ENCODE measurements at regions not wholly inside any gene's neighbourhood (a gene's known extent, or its start where the extent isn't known, plus 50 kb on each side); places are given as distances from the start of the nearest gene placed in this dataset.

DNA sequence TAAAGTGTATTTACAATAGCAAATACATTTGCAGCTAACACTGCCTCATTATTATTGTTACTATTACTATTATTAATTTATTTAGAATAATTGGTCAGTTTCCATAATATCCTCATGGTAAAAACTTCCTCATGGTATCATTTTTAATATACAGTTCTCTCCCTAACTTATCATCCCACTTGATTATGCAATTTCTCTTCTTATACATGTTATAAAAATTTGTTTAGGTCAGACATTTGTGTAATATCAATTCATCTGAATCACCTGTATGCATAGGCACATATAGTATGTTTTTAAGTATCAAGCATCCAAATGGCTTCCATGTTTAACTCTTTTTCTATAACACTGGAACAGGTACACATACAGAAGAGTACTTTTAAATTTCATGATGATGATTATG, 210.8 kb upstream of the STARD13 start:
- intact Hi-C loops (cut with micrococcal nuclease): no loop called here
- no peak for ATAC-seq
- DNase-seq: no peak

DNA sequence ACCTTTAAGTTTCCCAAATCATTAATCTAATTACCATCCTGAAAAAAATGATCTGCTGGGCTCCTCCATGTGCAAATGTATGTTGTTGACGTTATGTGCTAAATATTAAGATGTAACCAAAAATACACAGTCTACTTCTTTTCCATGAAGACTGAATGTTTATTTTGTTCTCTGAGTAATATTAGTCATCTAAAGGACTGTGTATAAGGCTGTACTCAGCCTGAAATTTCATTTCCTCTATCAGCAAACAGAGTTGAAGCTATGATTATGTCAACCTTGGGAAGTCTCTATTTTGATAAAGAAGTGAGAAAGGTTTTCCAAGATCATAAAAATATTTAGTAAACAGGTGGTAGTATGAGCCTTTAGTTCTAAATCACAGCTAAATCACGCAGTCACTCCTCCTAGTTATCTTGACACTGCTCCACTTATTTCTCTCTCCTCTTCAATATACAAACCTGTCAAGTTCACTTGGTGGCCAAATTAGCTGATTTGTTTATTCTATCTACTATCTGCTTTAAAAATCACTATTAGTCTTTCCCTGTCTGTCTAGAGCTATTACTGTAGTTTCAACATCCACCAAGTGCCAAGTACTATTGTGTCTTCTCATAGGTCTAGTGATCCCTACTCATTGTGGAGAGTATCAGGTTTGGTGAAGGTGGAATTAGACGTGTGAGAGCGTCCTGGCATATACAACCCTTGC, 211.7 kb upstream of the STARD13 start:
- no peak for DNase-seq
- intact Hi-C loops (cut with micrococcal nuclease): no loop called here
- ATAC-seq: no peak

GRCh38 chr13:33508060-33508459, 222.5 kb upstream of the STARD13 start:
- peak; percentile 27 for ATAC-seq
- no peak for DNase-seq
- intact Hi-C loops (cut with micrococcal nuclease): no loop called here

GRCh38 chr13:33509642-33510229, 224.2 kb upstream of the STARD13 start:
- intact Hi-C loops (cut with micrococcal nuclease): no loop called here
- peak; percentile 40 for DNase-seq
- ATAC-seq: peak; percentile 80

- ATAC-seq (peak; percentile 51), DNase-seq (no peak)
- intact Hi-C loops (cut with micrococcal nuclease): no loop called here
Observed at GRCh38 chr13:33510350-33510970, 224.9 kb upstream of the STARD13 start.

DNA sequence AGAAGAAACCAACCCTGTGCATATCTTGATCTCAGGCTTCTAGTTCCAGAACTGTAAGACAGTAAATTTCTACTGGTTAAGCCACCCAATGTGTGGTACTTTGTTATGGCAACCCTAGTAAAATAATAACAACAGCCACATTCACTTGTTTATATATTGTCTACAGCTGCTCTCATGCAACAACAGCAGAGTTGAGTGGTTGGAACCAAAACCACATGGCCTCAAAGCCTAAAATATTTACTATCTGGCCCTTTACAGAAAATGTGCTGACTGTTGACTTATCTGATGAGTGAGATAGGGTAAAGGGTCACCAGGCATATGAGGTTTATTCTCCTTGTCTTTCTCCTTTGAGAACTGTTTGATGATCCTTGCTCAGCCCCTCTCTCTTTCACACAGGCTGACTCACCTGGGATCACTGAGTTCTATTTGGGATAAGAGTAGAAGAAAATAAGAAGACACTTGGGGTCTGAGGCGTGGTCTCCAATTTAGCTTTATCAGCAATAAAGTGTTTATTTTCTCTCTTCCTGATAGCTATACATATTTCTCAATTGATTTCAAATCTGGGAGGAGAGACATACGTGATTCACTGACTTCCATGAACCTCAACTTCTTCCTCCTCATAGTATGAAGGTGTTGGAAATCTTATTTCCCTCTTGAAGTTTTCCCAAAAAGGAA, 227.5 kb upstream of the STARD13 start:
- ATAC-seq (no peak), DNase-seq (no peak)
- intact Hi-C loops (cut with micrococcal nuclease): no loop called here

GRCh38 chr13:33514362-33514761, 228.8 kb upstream of the STARD13 start:
- ATAC-seq (no peak), DNase-seq (no peak)
- intact Hi-C loops (cut with micrococcal nuclease): no loop called here

GRCh38 chr13:33515146-33515545, 229.6 kb upstream of the STARD13 start:
- no peak for ATAC-seq
- intact Hi-C loops (cut with micrococcal nuclease): no loop called here
- DNase-seq: no peak

DNA sequence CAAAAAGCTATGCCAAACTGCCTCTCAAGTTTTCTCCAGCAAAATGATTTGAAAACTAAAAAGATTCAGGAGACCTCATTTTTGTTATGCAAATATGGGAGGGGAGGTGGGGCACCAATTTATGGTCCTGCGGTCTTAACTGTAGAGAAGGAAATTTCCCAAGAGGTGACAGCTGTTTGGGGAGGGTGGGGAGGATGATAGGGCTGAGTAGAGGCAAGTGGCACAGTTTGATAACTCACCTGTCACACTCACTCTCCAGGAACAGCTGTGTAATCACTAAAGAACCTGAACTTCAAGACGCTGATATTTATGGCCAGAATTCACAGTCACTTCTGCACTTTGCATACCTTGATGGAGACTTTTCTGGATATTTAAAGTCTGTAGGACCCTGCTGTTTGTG, 232.9 kb upstream of the STARD13 start:
- no peak for DNase-seq
- ATAC-seq: no peak
- intact Hi-C loops (cut with micrococcal nuclease): no loop called here

- intact Hi-C loops (cut with micrococcal nuclease): no loop called here
- no peak for DNase-seq
- ATAC-seq: no peak
Observed at GRCh38 chr13:33519561-33520467, 234.3 kb upstream of the STARD13 start.

DNA sequence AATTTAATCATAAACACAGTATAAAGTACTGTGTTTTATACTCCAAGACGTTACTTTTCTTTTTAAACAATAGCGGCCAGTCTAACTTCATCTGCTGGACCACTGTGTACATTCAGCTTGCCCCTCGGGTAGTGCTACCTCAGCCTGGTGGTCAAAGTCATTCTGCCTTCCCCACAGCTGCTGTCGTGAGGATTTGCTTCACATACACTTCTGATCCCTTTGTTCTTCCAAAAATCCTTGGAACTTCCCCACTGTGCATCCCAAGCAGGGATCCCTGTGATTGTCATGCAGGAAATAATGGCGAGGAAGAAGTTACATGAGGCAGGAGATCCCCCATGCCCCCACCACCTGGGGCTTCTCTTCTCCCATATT, 234.9 kb upstream of the STARD13 start:
- ATAC-seq: no peak
- intact Hi-C loops (cut with micrococcal nuclease): no loop called here

DNA sequence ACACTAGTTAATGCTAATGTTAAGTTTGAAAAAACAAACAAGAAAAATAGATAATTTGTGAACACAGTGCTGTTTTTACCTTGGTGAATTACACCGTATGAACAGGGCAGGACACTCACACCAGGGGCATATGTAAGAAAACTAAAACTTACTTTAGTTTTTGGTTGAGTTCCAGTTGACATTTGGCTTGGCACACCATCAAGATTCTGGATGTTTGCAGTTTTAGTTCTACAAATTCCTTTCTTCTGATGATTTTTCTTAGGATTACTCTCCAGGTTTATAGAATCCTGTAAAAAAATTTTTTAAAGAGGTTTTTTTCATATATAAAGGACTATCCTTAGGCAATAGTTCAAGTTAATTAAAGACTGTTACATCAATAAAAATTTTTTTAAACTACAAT, 238.5 kb upstream of the STARD13 start:
- intact Hi-C loops (cut with micrococcal nuclease): no loop called here
- no peak for DNase-seq
- no peak for ATAC-seq

More for the DNA sequence above, 234.9 kb upstream of the STARD13 start:
- no peak for DNase-seq

DNA sequence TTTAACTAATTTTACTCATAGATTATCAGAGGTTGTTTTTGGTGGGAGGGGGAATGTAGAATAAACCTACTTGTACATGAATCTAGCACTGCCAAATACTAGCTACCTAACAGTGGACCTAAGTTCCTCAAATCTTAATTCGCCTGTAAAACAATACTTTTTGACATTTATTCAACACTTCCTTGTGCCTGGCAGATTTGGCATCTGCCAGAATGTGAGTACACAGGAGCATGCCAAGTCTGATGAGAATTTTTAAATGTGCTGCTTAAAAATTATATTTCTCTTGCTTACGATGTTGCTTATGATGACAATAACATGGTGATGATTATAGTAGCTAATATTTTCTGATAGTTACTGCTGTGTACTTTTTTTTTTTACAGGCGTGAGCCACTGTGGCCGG, 240.2 kb upstream of the STARD13 start:
- intact Hi-C loops (cut with micrococcal nuclease): no loop called here
- DNase-seq: no peak
- no peak for ATAC-seq

- DNase-seq: no peak
- intact Hi-C loops (cut with micrococcal nuclease): no loop called here
- no peak for ATAC-seq
Observed at GRCh38 chr13:33526718-33527117, 241.2 kb upstream of the STARD13 start.

- intact Hi-C loops (cut with micrococcal nuclease): no loop called here
- no peak for ATAC-seq
- no peak for DNase-seq
Observed at GRCh38 chr13:33528896-33529295, 243.3 kb upstream of the STARD13 start.

GRCh38 chr13:33531484-33531883, 245.9 kb upstream of the STARD13 start:
- no peak for ATAC-seq
- intact Hi-C loops (cut with micrococcal nuclease): no loop called here
- no peak for DNase-seq

DNA sequence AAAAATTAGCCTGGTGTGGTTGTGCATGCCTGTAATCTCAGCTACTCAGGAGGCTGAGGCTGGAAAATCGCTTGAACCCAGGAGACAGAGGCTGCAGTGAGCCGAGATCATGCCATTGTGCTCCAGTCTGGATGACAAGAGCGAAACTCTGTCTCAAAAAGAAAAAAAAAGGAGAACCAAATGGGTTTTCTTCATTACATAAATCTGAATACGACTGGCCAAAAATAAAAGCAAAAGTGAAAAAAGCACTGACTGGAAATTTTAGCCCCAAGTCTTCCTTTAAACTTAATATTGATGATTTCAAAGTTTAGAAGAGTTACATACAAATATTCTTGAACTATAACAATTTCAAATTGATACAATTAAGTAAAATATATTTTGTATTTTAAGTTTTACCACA, 249.5 kb upstream of the STARD13 start:
- intact Hi-C loops (cut with micrococcal nuclease): no loop called here
- DNase-seq (no peak), ATAC-seq (no peak)

- DNase-seq (no peak), ATAC-seq (no peak)
- intact Hi-C loops (cut with micrococcal nuclease): no loop called here
Observed at GRCh38 chr13:33536601-33537000, 251.0 kb upstream of the STARD13 start.

- no peak for ATAC-seq
- intact Hi-C loops (cut with micrococcal nuclease): no loop called here
Observed at GRCh38 chr13:33537026-33537425, 251.5 kb upstream of the STARD13 start.

More at GRCh38 chr13:33537026-33537425, 251.5 kb upstream of the STARD13 start:
- DNase-seq: no peak
